Skin epidermis (tissue), 12 donors: ENCODE measurements at regions not wholly inside any gene's neighbourhood (a gene's known extent, or its start where the extent isn't known, plus 50 kb on each side); places are given as distances from the start of the nearest gene placed in this dataset.
"Not testable (repeated sequence)": the region's sequence is repeated elsewhere in the genome, so short reads cannot be mapped to it uniquely, and the experiment has no call there.

Experiments used
- H3K27ac ChIP-seq, 21 experiments: fragments of 200-600 bp; sonication (generic) in 11 of 21; one replicate each; pipeline ENCODE4 v1.5.0; 2020; ENCODE audit warnings: mild to moderate bottlenecking in 3 of 21, inconsistent platforms in 2 of 21, moderate library complexity in 2 of 21
- H3K4me3 ChIP-seq, 7 experiments: fragments of 200-600 bp; sonication (generic) in 2 of 7; one replicate each; pipeline ENCODE4 v1.5.0; 2020; ENCODE audit warnings: inconsistent platforms in 2 of 7, mild to moderate bottlenecking in 2 of 7, moderate library complexity in 1 of 7

- H3K4me3 ChIP-seq: no peak overlapping the region
Measured at GRCh38 chr10:28190196-28190595, 112.7 kb downstream of the MPP7 start.

GRCh38 chr10:28188526-28188925 lies 114.3 kb downstream of the MPP7 start:
- Histone ChIP-seq H3K27ac (no peak overlapping the region), H3K4me3 (no peak overlapping the region)

More at GRCh38 chr10:28190196-28190595, 112.7 kb downstream of the MPP7 start:
- H3K27ac ChIP-seq: no peak overlapping the region

DNA sequence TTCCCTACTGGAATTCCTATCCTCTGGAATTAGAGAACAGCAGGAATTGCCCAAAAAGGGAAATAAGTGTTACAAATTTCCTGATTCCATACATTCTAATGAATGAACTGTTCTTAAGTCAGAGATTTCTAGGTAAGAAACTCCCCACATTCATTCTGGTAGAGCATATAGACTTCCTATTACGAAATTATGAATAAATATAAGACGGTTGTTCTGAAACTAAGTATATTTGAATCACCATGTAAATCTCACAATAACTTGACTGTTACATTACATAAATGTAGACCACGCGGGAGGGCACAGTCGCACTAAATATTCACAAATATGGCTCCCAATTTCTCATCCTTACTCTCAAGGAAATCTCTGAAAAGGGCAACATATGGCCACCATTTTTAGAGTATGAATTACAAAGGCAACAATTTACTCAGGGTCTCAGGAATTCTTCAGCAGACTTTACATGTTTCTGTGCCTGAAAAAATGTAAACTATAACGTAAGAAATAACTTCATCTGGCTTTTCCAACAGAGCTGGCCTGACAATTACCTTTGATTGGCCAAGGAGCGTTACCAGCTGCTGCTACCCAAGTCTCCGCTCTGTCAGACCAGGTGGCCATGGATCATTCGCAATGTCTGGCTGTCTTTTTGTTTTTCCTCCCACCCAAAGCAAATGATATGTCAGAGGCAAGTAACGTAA lies 115.8 kb downstream of the MPP7 start:
- Histone ChIP-seq H3K27ac (no peak overlapping the region), H3K4me3 (no peak overlapping the region)

- no peak overlapping the region for H3K27ac ChIP-seq
- no peak overlapping the region for H3K4me3 ChIP-seq
Measured at GRCh38 chr10:28186461-28186860, 116.4 kb downstream of the MPP7 start.

- Histone ChIP-seq H3K27ac (no peak overlapping the region), H3K4me3 (no peak overlapping the region)
Measured at GRCh38 chr10:28184810-28185209, 118.1 kb downstream of the MPP7 start.

- H3K4me3 ChIP-seq: no peak overlapping the region
- no peak overlapping the region for H3K27ac ChIP-seq
Measured at GRCh38 chr10:28181478-28182096, 121.3 kb downstream of the MPP7 start.

GRCh38 chr10:28180654-28181053 lies 122.2 kb downstream of the MPP7 start:
- Histone ChIP-seq H3K27ac (no peak overlapping the region), H3K4me3 (no peak overlapping the region)

GRCh38 chr10:28179743-28180099 lies 123.1 kb downstream of the MPP7 start:
- no peak overlapping the region for H3K4me3 ChIP-seq
- H3K27ac ChIP-seq: no peak overlapping the region

DNA sequence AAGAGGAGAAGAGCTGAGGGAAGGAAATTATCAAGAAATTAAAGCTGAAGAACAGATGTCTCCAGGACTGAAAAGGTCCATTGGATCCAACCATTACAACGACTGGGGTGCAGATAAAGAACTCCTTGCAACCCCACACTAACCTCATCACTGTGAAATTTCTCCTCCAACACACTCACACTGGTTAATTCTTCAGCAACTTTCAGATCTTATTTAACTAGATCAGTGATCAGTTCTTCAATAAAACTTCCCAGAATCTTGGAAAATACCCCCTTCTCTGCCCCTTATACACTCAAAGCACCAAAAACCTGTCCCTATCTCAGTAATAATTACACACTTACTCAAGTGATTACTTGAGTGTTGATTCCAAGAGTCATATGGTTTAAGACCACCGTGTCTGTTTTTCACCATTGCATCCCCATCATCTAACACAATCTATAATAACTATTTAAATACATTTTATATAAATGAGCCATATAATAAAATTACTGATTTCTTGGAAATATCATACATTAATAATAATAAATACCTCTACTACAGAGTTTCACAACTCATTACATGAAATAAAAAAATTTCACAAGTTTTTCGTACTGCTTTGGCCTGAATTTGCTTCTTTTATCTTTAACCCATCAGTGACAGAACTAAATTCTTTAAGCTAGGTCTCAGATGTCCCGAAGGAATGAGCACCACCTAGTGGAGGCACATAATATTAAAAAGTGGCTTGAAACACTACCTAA lies 123.7 kb downstream of the MPP7 start:
- Histone ChIP-seq H3K4me3 (no peak overlapping the region), H3K27ac (peak overlapping the region in 3 of 21 experiments; percentile 34 to 53 (median 46))

- Histone ChIP-seq H3K27ac (peak overlapping the region in 5 of 21 experiments; percentile 5 to 53 (median 34)), H3K4me3 (peak overlapping the region in 1 of 7 experiments; percentile 0)
Measured at GRCh38 chr10:28177944-28178637, 124.8 kb downstream of the MPP7 start.

- not testable (repeated sequence) for H3K4me3 ChIP-seq, H3K27ac ChIP-seq
Measured at GRCh38 chr10:28176498-28176897, 126.4 kb downstream of the MPP7 start.

GRCh38 chr10:28172223-28172610 lies 130.6 kb downstream of the MPP7 start:
- no peak overlapping the region for H3K27ac ChIP-seq
- H3K4me3 ChIP-seq: no peak overlapping the region

- no peak overlapping the region for H3K27ac ChIP-seq
- no peak overlapping the region for H3K4me3 ChIP-seq
Measured at GRCh38 chr10:28171468-28172222, 131.2 kb downstream of the MPP7 start.

DNA sequence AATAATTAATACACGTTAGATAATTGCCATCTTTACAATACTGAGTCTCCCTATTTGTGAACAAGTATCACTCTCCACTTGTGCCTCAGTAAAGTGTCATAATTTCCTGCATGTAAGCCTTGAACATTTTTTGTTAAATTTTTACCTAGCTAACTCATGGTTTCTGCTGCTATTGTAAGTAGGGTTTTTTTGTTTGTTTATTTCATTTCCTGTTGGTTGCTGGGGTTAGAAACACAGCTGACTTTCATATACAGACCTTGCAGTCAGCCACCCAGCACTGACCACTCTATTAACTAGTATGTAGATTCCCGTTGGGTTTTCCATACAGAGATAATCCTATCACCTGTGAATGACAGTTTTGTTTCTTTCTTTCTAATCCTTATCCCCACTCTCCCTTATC lies 133.3 kb downstream of the MPP7 start:
- no peak overlapping the region for H3K27ac ChIP-seq
- H3K4me3 ChIP-seq: no peak overlapping the region

GRCh38 chr10:28160866-28161405 lies 141.9 kb downstream of the MPP7 start:
- Histone ChIP-seq H3K4me3 (no peak overlapping the region), H3K27ac (no peak overlapping the region)

- H3K4me3 ChIP-seq: no peak overlapping the region
- H3K27ac ChIP-seq: no peak overlapping the region
Measured at GRCh38 chr10:28157379-28157778, 145.5 kb downstream of the MPP7 start.

DNA sequence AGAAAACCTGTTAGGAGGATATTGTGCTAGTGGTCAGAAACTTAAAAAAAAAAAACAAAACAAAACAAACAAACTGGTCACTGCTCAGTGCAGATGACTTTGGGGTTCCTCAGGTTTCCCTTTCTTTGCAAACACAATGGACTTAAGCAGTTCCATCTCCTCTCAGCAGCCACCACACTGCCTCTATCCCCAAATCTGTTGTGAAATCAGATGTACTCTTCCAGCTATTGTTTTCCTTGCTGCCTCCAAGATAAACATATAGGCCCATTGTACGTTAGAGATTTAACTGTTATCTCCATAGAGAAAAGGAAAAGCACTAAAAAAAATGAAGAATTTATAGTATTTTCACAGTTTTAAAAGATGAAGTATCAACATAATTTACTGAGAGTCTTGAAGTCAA lies 147.1 kb downstream of the MPP7 start:
- Histone ChIP-seq H3K27ac (no peak overlapping the region), H3K4me3 (no peak overlapping the region)

GRCh38 chr10:28151636-28152035 lies 151.2 kb downstream of the MPP7 start:
- Histone ChIP-seq H3K4me3 (no peak overlapping the region), H3K27ac (no peak overlapping the region)

DNA sequence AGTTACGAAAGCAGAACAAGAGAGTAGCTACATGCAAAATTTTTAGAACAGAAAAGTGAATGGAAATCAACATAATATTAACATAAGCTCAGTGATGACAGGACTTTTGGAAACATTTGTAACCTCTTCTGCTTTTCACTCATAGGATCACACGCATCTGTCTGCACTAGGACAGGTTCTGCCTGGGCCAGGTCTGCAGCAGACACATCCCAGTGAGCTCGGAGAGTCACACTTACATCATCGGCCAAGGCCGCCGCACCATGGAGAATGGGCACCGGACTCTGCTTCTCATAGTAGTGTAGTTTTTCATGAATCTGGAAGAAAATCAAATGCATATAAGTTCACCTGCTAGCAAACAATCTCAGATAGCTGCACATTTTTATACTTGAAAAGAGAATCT lies 150.9 kb upstream of the ODAD2 start:
- no peak overlapping the region for H3K4me3 ChIP-seq
- H3K27ac ChIP-seq: no peak overlapping the region

DNA sequence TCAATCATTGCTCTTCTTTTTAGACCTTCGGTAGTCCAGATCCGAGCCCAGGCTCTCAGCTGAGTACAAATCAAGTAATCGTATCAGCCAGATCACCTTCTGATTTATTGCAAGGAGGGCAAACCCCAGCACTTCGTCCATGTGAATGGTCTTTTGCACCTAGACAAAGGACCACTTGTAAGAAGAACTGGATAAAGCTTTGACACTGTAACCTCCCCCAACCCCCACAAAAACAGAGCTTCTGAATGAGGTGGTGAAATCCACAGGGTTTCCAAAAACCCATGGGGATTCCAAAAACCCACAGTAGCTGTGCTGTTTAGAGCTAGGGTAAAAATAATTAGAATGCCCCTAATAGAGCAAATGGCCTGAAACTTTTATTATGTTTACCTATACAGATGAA lies 148.8 kb upstream of the ODAD2 start:
- H3K27ac ChIP-seq: no peak overlapping the region
- no peak overlapping the region for H3K4me3 ChIP-seq
